NCI-H446 (cell line): ENCODE measurements at regions not wholly inside any gene's neighbourhood (a gene's known extent, or its start where the extent isn't known, plus 50 kb on each side); places are given as distances from the start of the nearest gene placed in this dataset.

Experiments
- DNase-seq, 2 experiments: peaks; one replicate each; lab custom pipeline; 2025; lab: John Stamatoyannopoulos, UW

- DNase-seq = no peak
Observed at GRCh38 chr18:34075963-34076860, 148.5 kb downstream of the NOL4 start.

- DNase-seq = no peak
Observed at GRCh38 chr18:34061226-34061625, 163.5 kb downstream of the NOL4 start.

GRCh38 chr18:34055227-34055626 is 169.5 kb downstream of the NOL4 start:
- no peak for DNase-seq

GRCh38 chr18:34050661-34051060 is 174.1 kb downstream of the NOL4 start:
- DNase-seq = no peak

GRCh38 chr18:34049511-34049910 is 175.2 kb downstream of the NOL4 start:
- no peak for DNase-seq

- DNase-seq = peak in 1 of 2 experiments; percentile 3
Observed at GRCh38 chr18:34048423-34048822, 176.3 kb downstream of the NOL4 start.

GRCh38 chr18:34042423-34043146 is 182.1 kb downstream of the NOL4 start:
- DNase-seq = no peak

GRCh38 chr18:34039611-34040010 is 185.1 kb downstream of the NOL4 start:
- no peak for DNase-seq

GRCh38 chr18:34039201-34039600 is 185.5 kb downstream of the NOL4 start:
- no peak for DNase-seq

GRCh38 chr18:34038086-34038485 is 186.6 kb downstream of the NOL4 start:
- DNase-seq = no peak

- DNase-seq = no peak
Observed at GRCh38 chr18:34033968-34034367, 190.7 kb downstream of the NOL4 start.

- DNase-seq = peak in 1 of 2 experiments; percentile 19
Observed at GRCh38 chr18:34031810-34032209, 192.9 kb downstream of the NOL4 start.

GRCh38 chr18:34028324-34028723 is 196.4 kb downstream of the NOL4 start:
- no peak for DNase-seq

GRCh38 chr18:34025191-34025801 is 199.4 kb downstream of the NOL4 start:
- no peak for DNase-seq

- DNase-seq = no peak
Observed at GRCh38 chr18:34023471-34023870, 201.2 kb downstream of the NOL4 start.

- DNase-seq = no peak
Observed at GRCh38 chr18:34018336-34018735, 206.4 kb downstream of the NOL4 start.

- DNase-seq = no peak
Observed at GRCh38 chr18:34003687-34004086, 221.0 kb downstream of the NOL4 start.

- no peak for DNase-seq
Observed at GRCh38 chr18:34002130-34002529, 222.6 kb downstream of the NOL4 start.

GRCh38 chr18:34001376-34001775 is 223.3 kb downstream of the NOL4 start:
- DNase-seq = no peak

GRCh38 chr18:33987206-33987605 is 237.5 kb downstream of the NOL4 start:
- no peak for DNase-seq

- DNase-seq = no peak
Observed at GRCh38 chr18:33983126-33983525, 241.6 kb downstream of the NOL4 start.

GRCh38 chr18:33960417-33960816 is 264.3 kb downstream of the NOL4 start:
- DNase-seq = no peak

- DNase-seq = no peak
Observed at GRCh38 chr18:33959609-33960008, 265.1 kb downstream of the NOL4 start.
